HG02870 (cell line): ENCODE measurements at regions not wholly inside any gene's neighbourhood (a gene's known extent, or its start where the extent isn't known, plus 50 kb on each side); places are given as distances from the start of the nearest gene placed in this dataset.

ENCODE experiments used
- ATAC-seq: cut with Tn5 transposase; IDR thresholded peaks from one replicate; pipeline ENCODE4 v1.9.1; 2021; ENCODE audit warnings: mild to moderate bottlenecking, moderate library complexity; ENCODE audit not compliant: unreplicated experiment

GRCh38 chr2:47266939-47267710 is 90.8 kb upstream of the CALM2 start:
- ATAC-seq, result no peak

- ATAC-seq, result no peak
These were observed 89.5 kb upstream of the CALM2 start for GRCh38 chr2:47265751-47266231.

- no peak for ATAC-seq
These were observed 88.8 kb upstream of the CALM2 start for GRCh38 chr2:47265158-47265557.

- ATAC-seq, result no peak
These were observed 88.4 kb upstream of the CALM2 start for GRCh38 chr2:47264686-47265085.

GRCh38 chr2:47264143-47264542 is 87.8 kb upstream of the CALM2 start:
- no peak for ATAC-seq

GRCh38 chr2:47262657-47263056 is 86.3 kb upstream of the CALM2 start:
- no peak for ATAC-seq

- ATAC-seq, result no peak
These were observed 84.7 kb upstream of the CALM2 start for GRCh38 chr2:47260971-47261370.

GRCh38 chr2:47259829-47260228 is 83.5 kb upstream of the CALM2 start:
- ATAC-seq, result no peak

- no peak for ATAC-seq
These were observed 81.6 kb upstream of the CALM2 start for GRCh38 chr2:47257946-47258348.

- no peak for ATAC-seq
These were observed 80.2 kb upstream of the CALM2 start for GRCh38 chr2:47256416-47257087.

- no peak for ATAC-seq
These were observed 79.5 kb upstream of the CALM2 start for GRCh38 chr2:47255794-47256193.

GRCh38 chr2:47254464-47254863 is 78.2 kb upstream of the CALM2 start:
- ATAC-seq, result no peak

GRCh38 chr2:47253447-47253846 is 77.1 kb upstream of the CALM2 start:
- no peak for ATAC-seq

- no peak for ATAC-seq
These were observed 75.0 kb upstream of the CALM2 start for GRCh38 chr2:47251404-47251675.

- ATAC-seq, result no peak
These were observed 74.5 kb upstream of the CALM2 start for GRCh38 chr2:47250586-47251403.

- ATAC-seq, result no peak
These were observed 73.6 kb upstream of the CALM2 start for GRCh38 chr2:47249931-47250330.

- ATAC-seq, result no peak
These were observed 73.0 kb upstream of the CALM2 start for GRCh38 chr2:47249157-47249900.

- ATAC-seq, result no peak
These were observed 67.4 kb upstream of the CALM2 start for GRCh38 chr2:47243596-47244323.

- ATAC-seq, result no peak
These were observed 65.4 kb upstream of the CALM2 start for GRCh38 chr2:47241715-47242114.
